DOHH2 (cell line): ENCODE measurements at regions not wholly inside any gene's neighbourhood (a gene's known extent, or its start where the extent isn't known, plus 50 kb on each side); places are given as distances from the start of the nearest gene placed in this dataset.

Experiments used
- H3F3A ChIP-seq: fragments of 200-600 bp; sonication (generic), shearing (Covaris generic); 2 replicates; pipeline ENCODE4 v1.6.0; 2016; ENCODE audit warnings: antibody characterized with exemption, mild to moderate bottlenecking; ENCODE audit not compliant: control insufficient read depth, insufficient read depth
- H3K27ac ChIP-seq: fragments of 200-600 bp; sonication (generic); 2 replicates; pipeline ENCODE4 v1.5.1; 2014; ENCODE audit warnings: low read depth, mild to moderate bottlenecking, low read length, moderate library complexity
- H3K27me3 ChIP-seq: fragments of 200-600 bp; sonication (generic); 2 replicates; pipeline ENCODE4 v1.6.1; 2014; ENCODE audit warnings: mild to moderate bottlenecking, low read length, mixed read lengths; ENCODE audit not compliant: control insufficient read depth
- H3K36me3 ChIP-seq: fragments of 200-600 bp; sonication (generic); 2 replicates; pipeline ENCODE4 v1.6.1; 2014; ENCODE audit warnings: mild to moderate bottlenecking, low read length, moderate library complexity, mixed read lengths; ENCODE audit not compliant: control insufficient read depth
- H3K4me1 ChIP-seq: fragments of 200-600 bp; sonication (generic); 2 replicates; pipeline ENCODE4 v1.6.1; 2014; ENCODE audit warnings: mild to moderate bottlenecking, low read length, mixed read lengths; ENCODE audit not compliant: control insufficient read depth
- H3K4me2 ChIP-seq: fragments of 200-600 bp; sonication (generic); 2 replicates; pipeline ENCODE4 v1.6.0; 2014; ENCODE audit warnings: mild to moderate bottlenecking, low read length, moderate library complexity
- H3K4me3 ChIP-seq: fragments of 200-600 bp; sonication (generic); 2 replicates; pipeline ENCODE4 v1.5.1; 2014; ENCODE audit warnings: mild to moderate bottlenecking, low read length, mixed read lengths
- H3K79me2 ChIP-seq: fragments of 200-600 bp; sonication (generic); 2 replicates; pipeline ENCODE4 v1.6.1; 2014; ENCODE audit warnings: mild to moderate bottlenecking, low read length, mixed read lengths; ENCODE audit not compliant: control insufficient read depth
- H3K9me2 ChIP-seq: fragments of 200-600 bp; sonication (generic); replicated peaks from 2 replicates; pipeline ENCODE4 v1.6.1; 2014; ENCODE audit warnings: mild to moderate bottlenecking, low read length, mixed read lengths; ENCODE audit not compliant: control insufficient read depth
- H3K9me3 ChIP-seq: fragments of 200-600 bp; sonication (generic); 2 replicates; pipeline ENCODE4 v1.6.1; 2014; ENCODE audit warnings: antibody characterized with exemption, low read length, mixed read lengths; ENCODE audit not compliant: control insufficient read depth, insufficient read depth
- H4K20me1 ChIP-seq: fragments of 200-600 bp; sonication (generic); 2 replicates; pipeline ENCODE4 v1.6.0; 2014; ENCODE audit warnings: low read depth, mild to moderate bottlenecking, antibody characterized with exemption, low read length, moderate library complexity; ENCODE audit not compliant: control insufficient read depth, insufficient read depth
- EZH2phosphoT487 ChIP-seq: fragments of 200-600 bp; sonication (generic); IDR thresholded peaks from 2 replicates; pipeline ENCODE4 v1.6.1; 2017; ENCODE audit warnings: borderline replicate concordance, mild to moderate bottlenecking, antibody characterized with exemption, low read length, moderate library complexity, mixed read lengths
- TF ChIP-seq, protein P1 (sequence below): fragments of 200-600 bp; sonication (generic); IDR thresholded peaks from one replicate; pipeline ENCODE4 v1.5.1; 2014; ENCODE audit warnings: antibody characterized with exemption, mild to moderate bottlenecking, low read depth, low read length; ENCODE audit not compliant: poor library complexity, severe bottlenecking

DNA sequence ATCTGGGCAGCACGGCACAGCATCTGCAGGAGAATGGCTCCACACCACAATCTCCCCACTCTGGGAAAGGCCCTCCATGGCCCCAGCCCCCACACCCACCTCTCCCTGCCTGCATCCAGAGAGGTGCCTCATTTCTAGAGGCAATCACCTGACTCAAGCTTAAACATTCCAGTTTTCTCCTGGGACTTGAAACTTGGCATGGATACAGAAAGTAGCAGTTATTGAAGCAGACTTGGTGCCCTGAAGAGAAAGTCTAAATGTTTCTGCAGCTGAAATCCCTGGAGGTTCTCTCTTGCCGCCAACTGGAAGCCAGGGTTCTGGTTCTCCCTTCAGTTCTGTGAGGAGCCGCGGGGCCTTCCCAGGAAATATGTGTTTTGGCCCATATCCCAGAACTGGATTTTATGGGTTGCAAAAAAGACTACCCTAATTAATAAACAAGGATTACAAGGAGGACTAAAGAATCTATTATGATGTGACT lies 122.8 kb downstream of the SKIDA1 start:
- Histone ChIP-seq H3K36me3 (no peaks in the 10 kb centered on the region), H3K4me2 (no peak overlapping the region), H3K9me2 (no peaks in the 10 kb centered on the region), H3F3A (no peaks in the 10 kb centered on the region), H3K4me3 (no peak overlapping the region), H3K4me1 (no peaks in the 10 kb centered on the region), H3K27ac (no peak overlapping the region), H3K27me3 (0 out of 2 replicates have a peak, but pooled peaks cover 4% of the 10 kb centered on the region), H3K79me2 (no peaks in the 10 kb centered on the region), H4K20me1 (no peaks in the 10 kb centered on the region), H3K9me3 (no peaks in the 10 kb centered on the region)
- TF ChIP-seq, protein P1, sequence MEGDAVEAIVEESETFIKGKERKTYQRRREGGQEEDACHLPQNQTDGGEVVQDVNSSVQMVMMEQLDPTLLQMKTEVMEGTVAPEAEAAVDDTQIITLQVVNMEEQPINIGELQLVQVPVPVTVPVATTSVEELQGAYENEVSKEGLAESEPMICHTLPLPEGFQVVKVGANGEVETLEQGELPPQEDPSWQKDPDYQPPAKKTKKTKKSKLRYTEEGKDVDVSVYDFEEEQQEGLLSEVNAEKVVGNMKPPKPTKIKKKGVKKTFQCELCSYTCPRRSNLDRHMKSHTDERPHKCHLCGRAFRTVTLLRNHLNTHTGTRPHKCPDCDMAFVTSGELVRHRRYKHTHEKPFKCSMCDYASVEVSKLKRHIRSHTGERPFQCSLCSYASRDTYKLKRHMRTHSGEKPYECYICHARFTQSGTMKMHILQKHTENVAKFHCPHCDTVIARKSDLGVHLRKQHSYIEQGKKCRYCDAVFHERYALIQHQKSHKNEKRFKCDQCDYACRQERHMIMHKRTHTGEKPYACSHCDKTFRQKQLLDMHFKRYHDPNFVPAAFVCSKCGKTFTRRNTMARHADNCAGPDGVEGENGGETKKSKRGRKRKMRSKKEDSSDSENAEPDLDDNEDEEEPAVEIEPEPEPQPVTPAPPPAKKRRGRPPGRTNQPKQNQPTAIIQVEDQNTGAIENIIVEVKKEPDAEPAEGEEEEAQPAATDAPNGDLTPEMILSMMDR, result no peak
- no peak for TF ChIP-seq EZH2phosphoT487

DNA sequence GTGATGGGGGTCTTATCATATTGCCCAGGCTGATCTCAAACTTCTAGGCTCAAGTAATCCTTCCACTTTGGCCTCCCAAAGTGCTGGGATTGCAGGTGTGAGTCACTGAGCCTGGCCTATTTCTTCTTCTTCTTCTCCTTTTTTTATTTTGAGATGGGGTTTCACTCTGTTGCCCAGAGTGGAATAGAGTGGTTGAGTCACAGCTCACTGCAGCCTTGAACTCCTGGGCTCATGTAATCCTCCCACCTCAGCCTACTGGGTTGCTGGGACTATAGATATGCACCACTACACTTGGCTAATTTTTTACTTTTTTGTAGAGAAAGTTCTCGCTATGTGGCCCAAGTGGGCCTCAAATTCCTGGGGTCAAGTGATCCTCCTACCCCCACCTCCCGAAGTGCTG lies 124.3 kb downstream of the SKIDA1 start:
- Histone ChIP-seq H3K4me2 (no peak overlapping the region), H3K9me3 (no peaks in the 10 kb centered on the region), H3K27me3 (no peaks in the 10 kb centered on the region), H3K4me1 (no peaks in the 10 kb centered on the region), H3K79me2 (no peaks in the 10 kb centered on the region), H3F3A (no peaks in the 10 kb centered on the region), H3K4me3 (no peak overlapping the region), H3K36me3 (no peaks in the 10 kb centered on the region), H3K27ac (no peak overlapping the region), H3K9me2 (no peaks in the 10 kb centered on the region), H4K20me1 (no peaks in the 10 kb centered on the region)
- no peak for TF ChIP-seq EZH2phosphoT487
- TF ChIP-seq, protein P1, result no peak

DNA sequence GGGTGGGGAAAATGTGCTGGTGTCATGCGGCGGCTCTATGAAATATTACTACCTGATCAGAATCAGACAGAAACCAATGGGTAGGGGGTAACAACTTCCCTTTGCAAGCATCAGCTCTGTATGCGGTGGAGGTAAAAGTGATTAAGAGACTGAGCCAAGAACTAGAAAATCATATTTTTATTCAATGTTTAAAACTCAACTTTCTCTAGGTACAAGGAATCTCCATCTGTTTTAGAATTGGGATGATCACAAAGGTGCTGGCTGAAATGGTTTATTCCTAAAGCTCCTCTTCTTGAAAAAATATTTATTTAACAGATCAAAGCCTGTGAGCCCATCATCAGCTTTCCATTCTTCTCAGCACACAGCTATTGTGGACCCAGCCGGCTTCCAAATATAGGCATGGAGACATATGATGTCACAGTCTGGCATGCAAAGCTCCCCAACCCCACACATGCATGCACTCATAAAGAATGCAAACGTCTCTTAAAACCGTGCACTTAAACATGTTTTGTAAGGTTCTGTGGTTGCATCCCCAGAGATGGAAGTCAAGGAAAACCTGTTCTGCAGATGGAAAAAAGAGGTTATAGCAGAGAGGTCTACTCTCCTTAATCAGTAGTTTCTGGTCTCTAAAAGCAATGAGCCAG lies 126.0 kb downstream of the SKIDA1 start:
- TF ChIP-seq, protein P1, result no peak
- TF ChIP-seq EZH2phosphoT487, result no peak
- no peak overlapping the region for H3K4me3 ChIP-seq
- no peaks in the 10 kb centered on the region for H3F3A ChIP-seq
- no peak overlapping the region for H3K4me2 ChIP-seq
- H3K27me3 ChIP-seq, result no peaks in the 10 kb centered on the region
- no peaks in the 10 kb centered on the region for H3K36me3 ChIP-seq
- H3K4me1 ChIP-seq, result no peaks in the 10 kb centered on the region
- no peaks in the 10 kb centered on the region for H3K9me2 ChIP-seq
- H3K79me2 ChIP-seq, result no peaks in the 10 kb centered on the region
- no peaks in the 10 kb centered on the region for H3K9me3 ChIP-seq
- H4K20me1 ChIP-seq, result no peaks in the 10 kb centered on the region
- no peak overlapping the region for H3K27ac ChIP-seq
